Stimulated activated naive CD4-positive, alpha-beta T cell (primary cell): ENCODE measurements at regions not wholly inside any gene's neighbourhood (a gene's known extent, or its start where the extent isn't known, plus 50 kb on each side); places are given as distances from the start of the nearest gene placed in this dataset.
A peak's percentile ranks its signal among the peaks of the same experiment; 100 is the strongest.
"Not testable (repeated sequence)": the region's sequence is repeated elsewhere in the genome, so short reads cannot be mapped to it uniquely, and the experiment has no call there.

Source experiments
- DNase-seq, 6 experiments: peaks; one replicate each; lab custom pipeline; 2025; lab: John Stamatoyannopoulos, UW

GRCh38 chr2:44086629-44087028 is 82.0 kb upstream of the PPM1B start:
- DNase-seq = no peak

- peak; percentile 56 to 86 (median 75) for DNase-seq
Measured at GRCh38 chr2:44087036-44087713, 81.5 kb upstream of the PPM1B start.

GRCh38 chr2:44087714-44088092 is 81.0 kb upstream of the PPM1B start:
- DNase-seq = peak in 1 of 6 experiments; percentile 22

- DNase-seq = not testable (repeated sequence)
Measured at GRCh38 chr2:44092519-44092918, 76.2 kb upstream of the PPM1B start.

- DNase-seq = no peak
Measured at GRCh38 chr2:44093970-44094369, 74.7 kb upstream of the PPM1B start.

GRCh38 chr2:44097322-44097907 is 71.3 kb upstream of the PPM1B start:
- no peak for DNase-seq

- DNase-seq = no peak
Measured at GRCh38 chr2:44098050-44098449, 70.6 kb upstream of the PPM1B start.

GRCh38 chr2:44098891-44099290 is 69.8 kb upstream of the PPM1B start:
- no peak for DNase-seq

- DNase-seq = no peak
Measured at GRCh38 chr2:44100351-44100750, 68.3 kb upstream of the PPM1B start.

GRCh38 chr2:44101246-44101645 is 67.4 kb upstream of the PPM1B start:
- no peak for DNase-seq

- no peak for DNase-seq
Measured at GRCh38 chr2:44102790-44103562, 65.7 kb upstream of the PPM1B start.

GRCh38 chr2:44103639-44104038 is 65.0 kb upstream of the PPM1B start:
- no peak for DNase-seq

GRCh38 chr2:44104855-44105271 is 63.8 kb upstream of the PPM1B start:
- DNase-seq = no peak

- not testable (repeated sequence) for DNase-seq
Measured at GRCh38 chr2:44106509-44106908, 62.2 kb upstream of the PPM1B start.

- no peak for DNase-seq
Measured at GRCh38 chr2:44107086-44107740, 61.5 kb upstream of the PPM1B start.

GRCh38 chr2:44107974-44108373 is 60.7 kb upstream of the PPM1B start:
- no peak for DNase-seq

GRCh38 chr2:44109166-44109565 is 59.5 kb upstream of the PPM1B start:
- no peak for DNase-seq

- no peak for DNase-seq
Measured at GRCh38 chr2:44110444-44110843, 58.2 kb upstream of the PPM1B start.

- DNase-seq = no peak
Measured at GRCh38 chr2:44112096-44112495, 56.6 kb upstream of the PPM1B start.

- no peak for DNase-seq
Measured at GRCh38 chr2:44116319-44116718, 52.4 kb upstream of the PPM1B start.

GRCh38 chr2:44118257-44118656 is 50.4 kb upstream of the PPM1B start:
- no peak for DNase-seq
